ENCODE measurements at regions not wholly inside any gene's neighbourhood (a gene's known extent, or its start where the extent isn't known, plus 50 kb on each side); places are given as distances from the start of the nearest gene placed in this dataset.

DNA sequence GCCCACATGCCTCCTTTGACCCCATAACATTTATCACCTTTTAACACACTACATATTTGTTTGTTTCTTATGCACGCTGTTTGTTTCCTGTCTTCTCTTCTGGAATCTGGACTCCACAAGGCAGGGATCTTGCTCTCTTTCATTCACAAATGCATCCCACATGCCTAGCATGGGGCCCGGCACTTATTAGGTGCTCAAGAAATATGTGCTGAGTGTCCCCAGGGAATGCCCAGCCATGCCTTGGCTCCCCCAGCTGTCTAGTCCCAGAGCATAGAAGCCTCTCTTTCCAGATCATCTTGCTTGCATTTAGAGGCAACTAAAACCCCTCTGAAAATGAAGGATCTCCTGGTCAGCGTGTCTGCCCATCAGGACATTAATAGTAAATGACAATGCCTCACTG is 283.7 kb downstream of the CBLN1 start:
- no peak for TF ChIP-seq POLR2AphosphoS5 (IDR thresholded peaks at IDR 0.05; ENCODE audit: low read depth, low read length)
- TF ChIP-seq POLR2A (IDR thresholded peaks at IDR 0.05; ENCODE audit: low read depth, low read length), result no peak
- TF ChIP-seq TAF1 (IDR thresholded peaks at IDR 0.05; ENCODE audit: borderline replicate concordance, low read depth, low read length), result no peak

Measured in GM12892 (cell line).